BLaER1 (cell line): ENCODE measurements at regions not wholly inside any gene's neighbourhood (a gene's known extent, or its start where the extent isn't known, plus 50 kb on each side); places are given as distances from the start of the nearest gene placed in this dataset.

Source experiments
- H3K27ac ChIP-seq: shearing (Covaris generic); formaldehyde crosslinking; 2 replicates; pipeline ENCODE4 v1.8.1; 2022
- H3K27me3 ChIP-seq: shearing (Covaris generic); formaldehyde crosslinking; 2 replicates; pipeline ENCODE4 v1.8.1; 2022
- H3K36me3 ChIP-seq: shearing (Covaris generic); formaldehyde crosslinking; 2 replicates; pipeline ENCODE4 v1.8.1; 2022
- H3K4me1 ChIP-seq: shearing (Covaris generic); formaldehyde crosslinking; 2 replicates; pipeline ENCODE4 v1.8.1; 2022
- H3K4me2 ChIP-seq: shearing (Covaris generic); formaldehyde crosslinking; 2 replicates; pipeline ENCODE4 v1.8.1; 2022
- H3K4me3 ChIP-seq: shearing (Covaris generic); formaldehyde crosslinking; 2 replicates; pipeline ENCODE4 v1.8.1; 2022
- H3K9ac ChIP-seq: shearing (Covaris generic); formaldehyde crosslinking; 2 replicates; pipeline ENCODE4 v1.8.1; 2022
- H3K9me3 ChIP-seq: shearing (Covaris generic); formaldehyde crosslinking; 2 replicates; pipeline ENCODE4 v1.8.1; 2022
- H4K20me1 ChIP-seq: shearing (Covaris generic); formaldehyde crosslinking; 2 replicates; pipeline ENCODE4 v1.8.1; 2022
- Cebpa-rat ChIP-seq: shearing (Covaris generic); IDR thresholded peaks from 2 replicates; pipeline ENCODE4 v1.8.1; 2022

GRCh38 chrX:74680836-74681235 is 66.4 kb upstream of the RLIM start:
- no peak for TF ChIP-seq Cebpa-rat

GRCh38 chrX:74680391-74680790 is 66.0 kb upstream of the RLIM start:
- Histone ChIP-seq H3K4me1 (no peaks in the 10 kb centered on the region), H3K27ac (no peak overlapping the region), H3K27me3 (peaks cover 56% of the 10 kb centered on the region), H3K36me3 (no peaks in the 10 kb centered on the region), H3K9me3 (no peaks in the 10 kb centered on the region), H3K4me2 (no peak overlapping the region), H3K4me3 (no peak overlapping the region), H4K20me1 (no peaks in the 10 kb centered on the region), H3K9ac (no peak overlapping the region)
- TF ChIP-seq Cebpa-rat, result no peak

More at GRCh38 chrX:74680836-74681235, 66.4 kb upstream of the RLIM start:
- H3K9me3 ChIP-seq, result 0 out of 2 replicates have a peak, but pooled peaks cover 3% of the 10 kb centered on the region
- H3K27me3 ChIP-seq, result peaks cover 54% of the 10 kb centered on the region
- no peaks in the 10 kb centered on the region for H3K4me1 ChIP-seq
- no peak overlapping the region for H3K27ac ChIP-seq
- H3K9ac ChIP-seq, result no peak overlapping the region
- no peaks in the 10 kb centered on the region for H3K36me3 ChIP-seq
- H4K20me1 ChIP-seq, result no peaks in the 10 kb centered on the region
- no peak overlapping the region for H3K4me3 ChIP-seq
- no peak overlapping the region for H3K4me2 ChIP-seq

- H3K27me3 ChIP-seq, result peaks cover 46% of the 10 kb centered on the region
- no peaks in the 10 kb centered on the region for H3K4me1 ChIP-seq
- H4K20me1 ChIP-seq, result no peaks in the 10 kb centered on the region
- no peaks in the 10 kb centered on the region for H3K36me3 ChIP-seq
- no peaks in the 10 kb centered on the region for H3K9me3 ChIP-seq
- no peak overlapping the region for H3K4me2 ChIP-seq
- H3K9ac ChIP-seq, result no peak overlapping the region
- no peak overlapping the region for H3K27ac ChIP-seq
- H3K4me3 ChIP-seq, result no peak overlapping the region
- TF ChIP-seq Cebpa-rat, result no peak
Observed at GRCh38 chrX:74670028-74670427, 55.6 kb upstream of the RLIM start.
